ENCODE measurements at regions not wholly inside any gene's neighbourhood (a gene's known extent, or its start where the extent isn't known, plus 50 kb on each side); places are given as distances from the start of the nearest gene placed in this dataset.
"Not testable (repeated sequence)": the region's sequence is repeated elsewhere in the genome, so short reads cannot be mapped to it uniquely, and the experiment has no call there.

DNA sequence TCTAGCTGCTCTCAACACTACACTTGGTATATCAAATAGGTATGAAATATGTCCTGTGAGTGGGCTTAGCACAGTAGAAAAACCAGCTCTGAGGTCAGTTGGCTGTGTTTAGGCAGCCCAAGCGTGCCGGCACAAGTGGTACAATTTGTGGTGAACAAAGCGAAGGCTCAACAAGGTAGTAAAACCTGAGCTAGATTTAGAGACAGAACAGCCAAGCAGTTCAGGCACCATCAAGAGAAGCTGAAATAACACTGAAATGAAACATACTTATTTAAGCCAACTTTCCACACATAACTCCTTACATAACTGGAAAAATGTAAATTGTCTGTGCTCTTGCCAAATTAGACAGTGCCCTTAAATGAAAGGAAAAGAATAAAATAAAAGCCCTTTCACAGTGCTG is 596.8 kb upstream of the FBXO33 start:
- TF ChIP-seq, protein P1, sequence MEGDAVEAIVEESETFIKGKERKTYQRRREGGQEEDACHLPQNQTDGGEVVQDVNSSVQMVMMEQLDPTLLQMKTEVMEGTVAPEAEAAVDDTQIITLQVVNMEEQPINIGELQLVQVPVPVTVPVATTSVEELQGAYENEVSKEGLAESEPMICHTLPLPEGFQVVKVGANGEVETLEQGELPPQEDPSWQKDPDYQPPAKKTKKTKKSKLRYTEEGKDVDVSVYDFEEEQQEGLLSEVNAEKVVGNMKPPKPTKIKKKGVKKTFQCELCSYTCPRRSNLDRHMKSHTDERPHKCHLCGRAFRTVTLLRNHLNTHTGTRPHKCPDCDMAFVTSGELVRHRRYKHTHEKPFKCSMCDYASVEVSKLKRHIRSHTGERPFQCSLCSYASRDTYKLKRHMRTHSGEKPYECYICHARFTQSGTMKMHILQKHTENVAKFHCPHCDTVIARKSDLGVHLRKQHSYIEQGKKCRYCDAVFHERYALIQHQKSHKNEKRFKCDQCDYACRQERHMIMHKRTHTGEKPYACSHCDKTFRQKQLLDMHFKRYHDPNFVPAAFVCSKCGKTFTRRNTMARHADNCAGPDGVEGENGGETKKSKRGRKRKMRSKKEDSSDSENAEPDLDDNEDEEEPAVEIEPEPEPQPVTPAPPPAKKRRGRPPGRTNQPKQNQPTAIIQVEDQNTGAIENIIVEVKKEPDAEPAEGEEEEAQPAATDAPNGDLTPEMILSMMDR (IDR thresholded peaks at IDR 0.05; ENCODE audit: insufficient read depth, missing control alignments), result no peak
- DNase-seq (ENCODE audit: insufficient read length, low spot score) (no peak), FAIRE-seq (no peak)

DNA sequence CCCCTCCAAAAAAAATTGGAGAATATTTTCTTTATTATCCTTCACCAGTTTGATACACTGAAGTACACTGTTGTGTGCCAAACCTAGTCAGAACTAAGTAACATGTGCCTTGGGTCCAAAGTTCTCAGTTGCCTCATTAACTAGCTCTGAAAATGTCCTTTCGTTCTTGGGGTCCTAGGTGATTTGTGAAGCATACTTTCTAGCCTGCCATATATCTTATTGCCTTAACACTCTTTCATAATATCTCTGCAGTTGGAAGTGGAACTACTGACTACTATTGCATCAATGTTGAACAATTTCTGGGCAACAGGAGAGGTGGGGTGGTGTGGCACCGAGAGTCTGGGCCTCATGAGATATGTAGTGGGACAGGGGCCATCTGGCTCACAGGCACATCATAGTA is 592.9 kb upstream of the FBXO33 start:
- DNase-seq (ENCODE audit: insufficient read length, low spot score) (no peak), FAIRE-seq (no peak)
- TF ChIP-seq, protein P1 (IDR thresholded peaks at IDR 0.05; ENCODE audit: insufficient read depth, missing control alignments), result no peak

DNA sequence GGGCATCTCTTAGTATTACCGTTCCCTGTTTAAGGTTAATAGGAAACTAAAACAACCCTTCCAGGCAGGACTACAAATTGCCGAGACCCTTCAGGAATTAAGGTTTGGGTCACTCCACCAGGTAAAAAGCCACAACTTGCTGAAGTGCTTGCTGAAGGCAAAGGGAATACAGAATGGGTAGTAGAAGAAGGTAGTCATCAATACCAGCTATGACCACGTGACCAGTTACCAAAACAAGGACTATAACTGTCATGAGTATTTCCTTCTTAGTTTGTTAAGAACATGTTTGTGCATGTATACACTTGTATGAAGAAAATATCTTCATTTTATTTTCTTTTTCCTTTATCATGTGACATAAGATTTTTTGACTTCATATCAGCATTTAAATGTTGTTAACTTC is 578.7 kb upstream of the FBXO33 start:
- DNase-seq (ENCODE audit: insufficient read length, low spot score), result no peak
- TF ChIP-seq, protein P1 (IDR thresholded peaks at IDR 0.05; ENCODE audit: insufficient read depth, missing control alignments), result no peak
- no peak for FAIRE-seq

DNA sequence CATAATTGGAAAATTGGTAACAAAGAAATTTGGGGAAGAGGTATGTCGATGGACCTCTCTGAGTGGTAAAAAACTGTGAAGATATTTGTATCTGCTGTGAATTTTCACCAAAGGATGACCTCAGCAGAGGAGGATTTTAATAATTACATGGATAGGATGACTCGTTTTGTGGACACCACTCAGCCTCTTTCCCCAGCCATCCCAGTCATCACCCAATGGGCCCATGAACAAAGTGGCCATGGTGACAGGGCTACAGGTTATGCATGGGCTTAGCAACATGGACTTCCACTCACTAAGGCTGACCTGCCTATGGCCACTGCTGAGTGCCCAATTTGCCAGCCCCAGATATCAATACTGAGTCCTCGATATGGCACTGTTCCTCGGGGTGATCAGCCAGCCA is 577.5 kb upstream of the FBXO33 start:
- DNase-seq (ENCODE audit: insufficient read length, low spot score) (no peak), FAIRE-seq (no peak)
- TF ChIP-seq, protein P1 (IDR thresholded peaks at IDR 0.05; ENCODE audit: insufficient read depth, missing control alignments), result no peak

DNA sequence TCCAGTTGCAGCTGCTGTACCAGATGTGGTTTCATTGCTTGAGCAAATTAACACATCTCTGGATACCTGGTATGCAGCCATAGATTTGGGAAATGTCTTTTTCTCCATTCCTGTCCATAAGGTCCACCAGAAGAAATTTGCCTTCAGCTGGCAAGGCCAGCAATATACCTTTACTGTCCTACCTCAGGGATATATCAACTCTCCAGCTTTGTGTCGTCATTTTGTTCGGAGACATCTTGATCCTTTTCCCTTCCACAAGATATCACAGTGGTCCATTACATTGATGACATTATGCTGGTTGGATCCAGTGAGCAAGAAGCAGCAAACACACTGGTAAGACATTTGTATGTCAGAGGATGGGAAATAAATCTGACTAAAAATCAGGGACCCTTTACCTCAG is 576.1 kb upstream of the FBXO33 start:
- DNase-seq (ENCODE audit: insufficient read length, low spot score); FAIRE-seq: not testable (repeated sequence)

DNA sequence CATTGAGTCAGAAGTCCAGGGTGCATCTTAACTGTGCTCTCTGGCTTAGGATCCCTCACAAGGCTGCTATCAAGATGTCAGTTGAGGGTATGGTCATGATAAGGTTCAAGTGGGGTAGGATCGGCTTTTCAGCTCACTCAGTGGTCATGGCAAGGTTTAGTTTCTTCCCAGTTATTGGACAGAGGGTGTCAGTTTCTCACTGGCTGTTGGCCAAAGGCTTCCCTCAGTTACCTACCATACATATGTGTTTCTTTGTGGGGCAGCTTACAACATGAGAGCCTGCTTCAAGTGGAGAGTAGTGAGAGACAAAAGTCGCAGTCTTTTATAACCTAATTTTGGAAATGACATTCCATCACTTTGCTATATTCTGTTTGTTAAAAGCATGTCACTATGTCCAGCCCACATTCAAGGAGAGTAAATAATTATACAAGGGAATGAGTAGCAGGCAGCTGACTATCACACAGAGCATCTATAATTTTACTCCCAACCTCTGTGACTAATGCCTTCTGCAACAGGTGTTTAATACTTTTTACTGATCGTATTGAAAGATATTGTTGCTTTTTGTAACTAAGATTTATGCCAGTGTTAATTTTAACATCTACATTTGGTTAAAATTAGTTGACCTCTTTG is 572.8 kb upstream of the FBXO33 start:
- DNase-seq (ENCODE audit: insufficient read length, low spot score) (no peak), FAIRE-seq (no peak)
- TF ChIP-seq, protein P1 (IDR thresholded peaks at IDR 0.05; ENCODE audit: insufficient read depth, missing control alignments), result no peak

DNA sequence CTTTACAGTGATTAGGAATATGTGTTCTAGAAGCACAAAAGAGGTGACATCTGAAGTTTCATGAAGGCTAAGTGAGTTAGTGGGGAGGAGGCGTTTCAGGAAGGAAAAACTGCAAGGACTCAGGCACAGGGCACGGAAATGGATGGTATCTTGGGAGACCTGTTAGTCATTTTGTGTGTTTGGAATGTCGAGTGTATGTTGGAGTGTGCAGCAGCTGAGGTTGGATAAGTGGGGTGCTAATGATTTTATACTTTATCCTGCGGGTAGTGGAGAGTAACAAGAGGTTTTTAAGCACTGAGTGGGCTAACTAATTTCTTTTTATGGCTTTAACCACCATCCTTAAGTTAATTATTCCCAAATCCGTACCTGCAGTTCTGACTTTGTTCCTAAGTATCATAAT is 571.5 kb upstream of the FBXO33 start:
- TF ChIP-seq, protein P1 (IDR thresholded peaks at IDR 0.05; ENCODE audit: insufficient read depth, missing control alignments), result no peak
- FAIRE-seq (no peak), DNase-seq (ENCODE audit: insufficient read length, low spot score) (no peak)

DNA sequence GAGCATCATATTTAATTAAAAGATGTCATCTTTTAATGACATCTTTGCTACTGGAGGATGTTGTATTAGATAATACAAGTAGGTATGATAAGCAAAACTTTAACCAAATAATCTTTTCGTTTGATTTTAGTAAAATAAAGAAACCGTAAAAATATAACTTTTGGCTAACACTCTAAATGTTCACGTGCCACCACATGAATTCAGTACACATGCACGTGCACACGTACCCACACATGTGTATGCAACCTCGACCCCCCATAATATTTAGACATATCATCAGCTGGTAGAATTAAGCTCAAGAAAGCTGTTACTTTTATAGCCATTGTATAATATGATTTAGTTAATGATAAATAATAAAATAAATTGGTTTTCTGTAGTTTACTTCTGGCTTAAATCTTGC is 566.6 kb upstream of the FBXO33 start:
- DNase-seq (ENCODE audit: insufficient read length, low spot score) (no peak), FAIRE-seq (no peak)
- TF ChIP-seq, protein P1 (IDR thresholded peaks at IDR 0.05; ENCODE audit: insufficient read depth, missing control alignments), result no peak
